ENCODE measurements at regions not wholly inside any gene's neighbourhood (a gene's known extent, or its start where the extent isn't known, plus 50 kb on each side); places are given as distances from the start of the nearest gene placed in this dataset.

DNA sequence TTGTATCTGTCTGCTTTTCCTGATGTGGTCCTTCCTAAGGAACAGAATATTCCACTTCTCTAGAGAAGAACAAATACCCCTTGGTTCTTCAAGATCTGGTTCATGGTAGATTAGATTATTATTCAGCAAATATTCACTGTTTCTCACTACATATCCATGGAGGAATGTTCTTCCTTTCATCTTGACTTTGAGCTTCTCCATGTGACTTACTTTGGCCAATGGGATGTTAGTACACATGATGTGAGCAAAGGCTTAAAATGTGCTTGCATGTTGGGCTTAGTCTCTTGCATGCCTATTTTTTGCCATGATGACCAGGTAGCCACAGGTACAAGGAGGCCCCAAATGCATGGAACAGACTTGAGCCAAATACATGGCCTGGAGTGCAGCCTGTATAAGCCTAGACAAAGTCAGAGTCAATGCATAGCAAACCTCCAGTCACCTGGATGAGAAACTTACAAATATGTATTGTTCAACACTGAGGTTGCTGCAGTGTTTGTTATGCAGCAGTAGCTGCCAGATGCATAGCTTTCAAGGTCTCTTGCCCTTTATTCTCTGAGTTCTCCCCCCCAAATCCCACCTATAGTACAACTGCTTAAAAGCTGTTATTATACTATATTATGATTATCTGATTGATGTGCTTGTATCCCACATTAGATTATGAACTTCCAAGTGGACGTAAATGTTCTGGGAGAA lies 50.0 kb upstream of the CHD6 start:
- Histone ChIP-seq H3K9me3 (ENCODE audit: low read length) (peaks cover 3% of the 10 kb centered on the region; the same call in 1 of the 2 replicates), H3K27me3 (ENCODE audit: insufficient read depth, low read length) (no peaks in the 10 kb centered on the region), H2AFZ (ENCODE audit: low read length) (no peak overlapping the region), H3K9me2 (ENCODE audit: low read depth, low read length) (no peaks in the 10 kb centered on the region), H4K20me1 (ENCODE audit: insufficient read depth, low read length) (no peaks in the 10 kb centered on the region), H3F3A (ENCODE audit: insufficient read depth, low read length) (no peaks in the 10 kb centered on the region), H3K4me1 (ENCODE audit: insufficient read depth, low read length, severe bottlenecking) (peaks cover 31% of the 10 kb centered on the region), H3K27ac (ENCODE audit: low read depth, low read length, poor library complexity, severe bottlenecking) (no peak overlapping the region), H3K9ac (ENCODE audit: low read length) (no peak overlapping the region), H3K36me3 (ENCODE audit: insufficient read depth, low read length) (no peaks in the 10 kb centered on the region), H3K79me2 (ENCODE audit: insufficient read depth, low read length) (no peaks in the 10 kb centered on the region), H3K4me3 (ENCODE audit: low read depth, low read length, poor library complexity, severe bottlenecking) (no peak overlapping the region), H3K4me2 (ENCODE audit: low read length) (no peak overlapping the region)
- no peak for TF ChIP-seq EZH2 (IDR thresholded peaks at IDR 0.05; ENCODE audit: borderline replicate concordance, low read length)
